KMS-11 (cell line): ENCODE measurements at regions not wholly inside any gene's neighbourhood (a gene's known extent, or its start where the extent isn't known, plus 50 kb on each side); places are given as distances from the start of the nearest gene placed in this dataset.
"Not testable (repeated sequence)": the region's sequence is repeated elsewhere in the genome, so short reads cannot be mapped to it uniquely, and the experiment has no call there.

Source experiments
- H2AFZ ChIP-seq: fragments of 200-600 bp; sonication (generic); 2 replicates; pipeline ENCODE4 v1.6.1; 2016; ENCODE audit warnings: antibody characterized with exemption, mixed run types, low read depth
- H3K27ac ChIP-seq: fragments of 200-600 bp; sonication (generic); 2 replicates; pipeline ENCODE4 v1.6.1; 2016; ENCODE audit warnings: mild to moderate bottlenecking, mixed run types
- H3K27me3 ChIP-seq: fragments of 200-600 bp; sonication (generic); 2 replicates; pipeline ENCODE4 v1.6.1; 2017; ENCODE audit warnings: mild to moderate bottlenecking, low read depth, mixed run types, moderate library complexity; ENCODE audit not compliant: insufficient read depth
- H3K36me3 ChIP-seq: fragments of 200-600 bp; sonication (generic); 2 replicates; pipeline ENCODE4 v1.6.1; 2017; ENCODE audit warnings: mild to moderate bottlenecking, mixed run types; ENCODE audit not compliant: insufficient read depth
- H3K4me1 ChIP-seq: fragments of 200-600 bp; sonication (generic); 2 replicates; pipeline ENCODE4 v1.6.1; 2016; ENCODE audit warnings: mild to moderate bottlenecking, low read depth, mixed run types; ENCODE audit not compliant: poor library complexity, severe bottlenecking
- H3K4me2 ChIP-seq: fragments of 200-600 bp; sonication (generic); 2 replicates; pipeline ENCODE4 v1.7.0; 2016; ENCODE audit warnings: mild to moderate bottlenecking, mixed run types
- H3K4me3 ChIP-seq: fragments of 200-600 bp; sonication (generic); IDR thresholded peaks from 2 replicates; pipeline ENCODE4 v1.6.1; 2017; ENCODE audit warnings: low read depth, low read length, mixed read lengths; ENCODE audit not compliant: insufficient read depth
- H3K79me2 ChIP-seq: fragments of 200-600 bp; sonication (generic); 2 replicates; pipeline ENCODE4 v1.6.1; 2016; ENCODE audit warnings: low read depth, mixed run types; ENCODE audit not compliant: insufficient read depth
- H3K9ac ChIP-seq: fragments of 200-600 bp; sonication (generic); 2 replicates; pipeline ENCODE4 v1.6.1; 2016; ENCODE audit warnings: mild to moderate bottlenecking, mixed run types
- H4K20me1 ChIP-seq: fragments of 200-600 bp; sonication (generic); 2 replicates; pipeline ENCODE4 v1.6.1; 2016; ENCODE audit warnings: mild to moderate bottlenecking, mixed run types; ENCODE audit not compliant: insufficient read depth
- TF ChIP-seq, protein P1 (sequence below): fragments of 200-600 bp; sonication (generic); conservative IDR thresholded peaks from 2 replicates; pipeline ENCODE4 v1.6.1; 2017; ENCODE audit warnings: low read depth, mild to moderate bottlenecking, antibody characterized with exemption, low read length, moderate library complexity, mixed read lengths

- Histone ChIP-seq H3K4me1 (no peaks in the 10 kb centered on the region), H3K4me3 (no peak overlapping the region), H3K27me3 (no peaks in the 10 kb centered on the region), H3K9ac (no peak overlapping the region), H2AFZ (no peak overlapping the region), H3K27ac (no peak overlapping the region), H3K4me2 (no peak overlapping the region), H3K36me3 (no peaks in the 10 kb centered on the region), H4K20me1 (no peaks in the 10 kb centered on the region), H3K79me2 (no peaks in the 10 kb centered on the region)
- TF ChIP-seq, protein P1, sequence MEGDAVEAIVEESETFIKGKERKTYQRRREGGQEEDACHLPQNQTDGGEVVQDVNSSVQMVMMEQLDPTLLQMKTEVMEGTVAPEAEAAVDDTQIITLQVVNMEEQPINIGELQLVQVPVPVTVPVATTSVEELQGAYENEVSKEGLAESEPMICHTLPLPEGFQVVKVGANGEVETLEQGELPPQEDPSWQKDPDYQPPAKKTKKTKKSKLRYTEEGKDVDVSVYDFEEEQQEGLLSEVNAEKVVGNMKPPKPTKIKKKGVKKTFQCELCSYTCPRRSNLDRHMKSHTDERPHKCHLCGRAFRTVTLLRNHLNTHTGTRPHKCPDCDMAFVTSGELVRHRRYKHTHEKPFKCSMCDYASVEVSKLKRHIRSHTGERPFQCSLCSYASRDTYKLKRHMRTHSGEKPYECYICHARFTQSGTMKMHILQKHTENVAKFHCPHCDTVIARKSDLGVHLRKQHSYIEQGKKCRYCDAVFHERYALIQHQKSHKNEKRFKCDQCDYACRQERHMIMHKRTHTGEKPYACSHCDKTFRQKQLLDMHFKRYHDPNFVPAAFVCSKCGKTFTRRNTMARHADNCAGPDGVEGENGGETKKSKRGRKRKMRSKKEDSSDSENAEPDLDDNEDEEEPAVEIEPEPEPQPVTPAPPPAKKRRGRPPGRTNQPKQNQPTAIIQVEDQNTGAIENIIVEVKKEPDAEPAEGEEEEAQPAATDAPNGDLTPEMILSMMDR = no peak
Observed at GRCh38 chr4:54589586-54589985, 68.2 kb upstream of the KIT start.

GRCh38 chr4:54593795-54594322 lies 63.9 kb upstream of the KIT start:
- Histone ChIP-seq H3K4me2 (no peak overlapping the region), H2AFZ (no peak overlapping the region), H3K4me3 (no peak overlapping the region), H3K27me3 (no peaks in the 10 kb centered on the region), H3K27ac (no peak overlapping the region), H3K36me3 (no peaks in the 10 kb centered on the region), H3K79me2 (no peaks in the 10 kb centered on the region), H3K4me1 (no peaks in the 10 kb centered on the region), H3K9ac (no peak overlapping the region), H4K20me1 (no peaks in the 10 kb centered on the region)
- TF ChIP-seq, protein P1 = no peak

DNA sequence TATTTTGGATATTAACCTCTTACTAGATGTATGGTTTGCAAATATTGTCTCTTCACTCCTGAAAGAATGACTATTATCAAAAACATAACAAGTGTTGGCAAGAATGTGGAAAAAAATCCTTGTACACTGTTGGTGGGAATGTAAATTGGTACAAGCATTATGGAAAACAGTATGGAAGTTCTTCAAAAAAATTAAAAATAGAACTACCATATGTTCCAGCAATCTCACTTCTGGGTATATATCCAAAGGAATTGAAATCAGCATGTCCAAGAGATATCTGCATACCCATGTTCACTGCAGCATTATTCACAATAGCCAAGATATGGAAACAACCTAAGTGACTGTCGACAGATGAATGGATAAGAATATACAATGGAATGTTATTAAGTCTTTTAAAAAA lies 61.6 kb upstream of the KIT start:
- Histone ChIP-seq H3K36me3 (no peaks in the 10 kb centered on the region), H3K79me2 (no peaks in the 10 kb centered on the region), H3K4me3 (no peak overlapping the region), H3K4me2 (no peak overlapping the region), H3K27me3 (no peaks in the 10 kb centered on the region), H3K4me1 (no peaks in the 10 kb centered on the region), H3K9ac (no peak overlapping the region), H3K27ac (no peak overlapping the region), H2AFZ (no peak overlapping the region), H4K20me1 (no peaks in the 10 kb centered on the region)
- TF ChIP-seq, protein P1 = no peak

DNA sequence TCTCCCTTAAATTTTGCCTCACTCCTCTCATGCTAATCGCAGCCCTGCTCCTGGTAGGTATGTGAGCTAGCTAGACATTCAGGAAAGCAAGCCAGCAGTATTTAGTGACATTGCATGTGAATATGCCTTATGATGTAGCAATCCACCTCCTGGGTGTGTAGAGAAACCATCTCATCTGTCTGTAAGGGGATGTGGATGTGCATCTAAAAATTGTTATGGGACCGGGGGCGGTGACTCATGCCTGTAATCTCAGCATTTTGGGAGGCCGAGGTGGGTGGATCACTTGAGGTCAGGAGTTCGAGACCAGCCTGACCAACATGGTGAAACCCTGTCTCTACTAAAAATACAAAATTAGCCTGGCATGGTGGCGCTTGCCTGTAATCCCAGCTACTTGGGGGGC lies 60.1 kb upstream of the KIT start:
- not testable (repeated sequence) for H2AFZ ChIP-seq, H3K27ac ChIP-seq, H3K9ac ChIP-seq, H3K4me2 ChIP-seq, H3K27me3 ChIP-seq, H3K36me3 ChIP-seq, H3K4me1 ChIP-seq, H4K20me1 ChIP-seq, H3K4me3 ChIP-seq, H3K79me2 ChIP-seq

- H2AFZ ChIP-seq, H3K27ac ChIP-seq, H3K9ac ChIP-seq: not testable (repeated sequence)
Observed at GRCh38 chr4:54602175-54602574, 55.6 kb upstream of the KIT start.

More at GRCh38 chr4:54602175-54602574, 55.6 kb upstream of the KIT start:
- H3K4me2 ChIP-seq, H3K4me1 ChIP-seq, H3K36me3 ChIP-seq, H3K79me2 ChIP-seq, H3K27me3 ChIP-seq, H3K4me3 ChIP-seq, H4K20me1 ChIP-seq: not testable (repeated sequence)
